Cardiac muscle cell (in vitro differentiated cells and primary cell): ENCODE measurements at regions not wholly inside any gene's neighbourhood (a gene's known extent, or its start where the extent isn't known, plus 50 kb on each side); places are given as distances from the start of the nearest gene placed in this dataset.
"Not testable (repeated sequence)": the region's sequence is repeated elsewhere in the genome, so short reads cannot be mapped to it uniquely, and the experiment has no call there.

Experiments used
- DNase-seq, 2 donors: peaks; one replicate each; pipeline versions ENCODE4 v3.0.0 to v3.0.0-alpha.2; 2010 to 2017; ENCODE audit warnings: low read depth in 1 of 2, low spot score in 1 of 2
- H3K27ac ChIP-seq: fragments of 200-600 bp; sonication (generic); 2 replicates; pipeline ENCODE4 v1.5.1; 2016
- H3K27me3 ChIP-seq: fragments of 200-600 bp; sonication (generic); 2 replicates; pipeline ENCODE4 v1.6.0; 2016; ENCODE audit warnings: control low read depth
- H3K36me3 ChIP-seq: fragments of 200-600 bp; sonication (generic); 2 replicates; pipeline ENCODE4 v1.5.1; 2016; ENCODE audit warnings: control low read depth
- H3K4me1 ChIP-seq: fragments of 200-600 bp; sonication (generic); 2 replicates; pipeline ENCODE4 v1.8.1; 2017; ENCODE audit warnings: low read depth, mild to moderate bottlenecking, mixed run types
- H3K4me3 ChIP-seq: fragments of 200-600 bp; sonication (generic); 2 replicates; pipeline ENCODE4 v1.5.1; 2016; ENCODE audit warnings: mild to moderate bottlenecking
- H3K9me3 ChIP-seq: fragments of 200-600 bp; sonication (generic); 2 replicates; pipeline ENCODE4 v1.5.1; 2017; ENCODE audit warnings: low read depth, mild to moderate bottlenecking, control low read depth
- TF ChIP-seq, protein P1 (sequence below): IDR thresholded peaks from 2 replicates; pipeline ENCODE4 v1.5.1; 2012; ENCODE audit warnings: low read depth, mild to moderate bottlenecking, low read length

DNA sequence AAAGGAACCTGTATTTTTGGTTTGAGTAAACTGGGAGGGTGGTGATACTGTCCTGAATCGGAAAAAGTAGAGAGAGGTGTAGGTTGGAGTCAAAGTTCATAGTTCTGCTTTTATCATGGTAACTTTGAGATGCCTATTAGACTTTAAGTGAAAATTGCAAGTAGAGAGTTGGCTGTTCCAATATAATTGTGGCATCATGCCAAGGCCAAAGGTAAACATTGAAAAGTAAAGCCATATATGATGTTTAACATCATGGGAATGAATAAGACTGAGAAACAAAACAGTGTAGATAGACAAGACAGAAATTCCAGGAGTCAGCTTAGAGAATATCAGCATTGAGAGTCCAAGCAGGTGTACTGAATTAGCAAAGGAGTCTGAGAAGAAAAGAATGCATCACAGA is 570.9 kb downstream of the HTR7 start:
- Histone ChIP-seq H3K27me3 (no peaks in the 10 kb centered on the region), H3K4me3 (no peak overlapping the region), H3K4me1 (no peaks in the 10 kb centered on the region), H3K9me3 (no peaks in the 10 kb centered on the region), H3K27ac (no peak overlapping the region), H3K36me3 (no peaks in the 10 kb centered on the region)
- TF ChIP-seq, protein P1, sequence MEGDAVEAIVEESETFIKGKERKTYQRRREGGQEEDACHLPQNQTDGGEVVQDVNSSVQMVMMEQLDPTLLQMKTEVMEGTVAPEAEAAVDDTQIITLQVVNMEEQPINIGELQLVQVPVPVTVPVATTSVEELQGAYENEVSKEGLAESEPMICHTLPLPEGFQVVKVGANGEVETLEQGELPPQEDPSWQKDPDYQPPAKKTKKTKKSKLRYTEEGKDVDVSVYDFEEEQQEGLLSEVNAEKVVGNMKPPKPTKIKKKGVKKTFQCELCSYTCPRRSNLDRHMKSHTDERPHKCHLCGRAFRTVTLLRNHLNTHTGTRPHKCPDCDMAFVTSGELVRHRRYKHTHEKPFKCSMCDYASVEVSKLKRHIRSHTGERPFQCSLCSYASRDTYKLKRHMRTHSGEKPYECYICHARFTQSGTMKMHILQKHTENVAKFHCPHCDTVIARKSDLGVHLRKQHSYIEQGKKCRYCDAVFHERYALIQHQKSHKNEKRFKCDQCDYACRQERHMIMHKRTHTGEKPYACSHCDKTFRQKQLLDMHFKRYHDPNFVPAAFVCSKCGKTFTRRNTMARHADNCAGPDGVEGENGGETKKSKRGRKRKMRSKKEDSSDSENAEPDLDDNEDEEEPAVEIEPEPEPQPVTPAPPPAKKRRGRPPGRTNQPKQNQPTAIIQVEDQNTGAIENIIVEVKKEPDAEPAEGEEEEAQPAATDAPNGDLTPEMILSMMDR = no peak
- DNase-seq = no peak

DNA sequence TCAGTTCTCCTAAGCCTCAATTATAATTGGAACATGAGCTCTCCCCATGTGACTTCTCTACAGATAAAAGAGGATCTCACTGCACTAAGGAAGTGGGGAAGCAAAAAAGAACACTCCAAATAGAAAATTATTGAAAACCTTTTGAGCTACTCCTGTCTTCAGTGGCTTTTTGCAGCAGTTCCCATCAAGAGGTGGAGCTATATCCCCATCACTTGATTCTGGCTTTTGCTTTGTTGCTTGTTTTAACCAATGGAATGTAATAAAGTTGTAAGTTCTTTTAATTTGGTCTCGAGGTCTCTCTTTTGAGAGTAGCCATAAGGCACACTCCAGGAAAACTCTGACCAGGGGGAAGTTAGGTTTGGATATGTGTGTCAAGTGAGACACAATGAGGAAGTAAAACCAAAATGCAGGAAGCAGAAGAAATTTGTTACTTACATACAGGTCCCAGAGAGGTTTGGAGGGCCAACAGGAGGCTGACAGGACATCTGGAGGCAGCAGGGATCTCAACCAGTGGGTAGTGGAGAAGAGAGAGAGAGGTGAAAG is 569.4 kb downstream of the HTR7 start:
- DNase-seq = peak in 1 of 2 donors; percentile 70
- no peaks in the 10 kb centered on the region for H3K36me3 ChIP-seq
- TF ChIP-seq, protein P1 = peak; percentile 39
- no peak overlapping the region for H3K27ac ChIP-seq
- no peaks in the 10 kb centered on the region for H3K27me3 ChIP-seq
- no peaks in the 10 kb centered on the region for H3K4me1 ChIP-seq
- H3K9me3 ChIP-seq = no peaks in the 10 kb centered on the region
- no peak overlapping the region for H3K4me3 ChIP-seq

DNA sequence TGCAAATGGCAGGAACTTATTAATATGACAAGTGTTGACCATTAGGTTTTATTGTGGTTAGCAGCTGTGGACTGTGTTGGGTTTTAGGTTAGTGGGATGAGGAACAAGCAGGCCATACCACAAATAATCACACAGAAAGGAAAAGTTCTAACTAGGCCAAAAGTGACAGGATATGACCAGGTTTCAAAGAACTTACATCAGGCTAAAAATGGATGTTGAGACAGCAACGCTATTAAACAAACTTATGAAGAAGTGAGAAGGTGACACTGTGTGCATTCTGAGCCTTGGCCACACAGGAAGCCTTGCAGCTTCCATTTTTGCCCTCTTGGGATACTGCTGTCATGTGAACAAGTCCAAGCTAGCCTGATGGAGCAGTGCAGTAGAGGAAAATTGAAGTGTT is 568.8 kb downstream of the HTR7 start:
- no peak overlapping the region for H3K27ac ChIP-seq
- peak in 1 of 2 donors; percentile 63 for DNase-seq
- H3K9me3 ChIP-seq = no peaks in the 10 kb centered on the region
- H3K27me3 ChIP-seq = no peaks in the 10 kb centered on the region
- TF ChIP-seq, protein P1 = no peak
- no peak overlapping the region for H3K4me3 ChIP-seq
- H3K36me3 ChIP-seq = no peaks in the 10 kb centered on the region
- no peaks in the 10 kb centered on the region for H3K4me1 ChIP-seq

DNA sequence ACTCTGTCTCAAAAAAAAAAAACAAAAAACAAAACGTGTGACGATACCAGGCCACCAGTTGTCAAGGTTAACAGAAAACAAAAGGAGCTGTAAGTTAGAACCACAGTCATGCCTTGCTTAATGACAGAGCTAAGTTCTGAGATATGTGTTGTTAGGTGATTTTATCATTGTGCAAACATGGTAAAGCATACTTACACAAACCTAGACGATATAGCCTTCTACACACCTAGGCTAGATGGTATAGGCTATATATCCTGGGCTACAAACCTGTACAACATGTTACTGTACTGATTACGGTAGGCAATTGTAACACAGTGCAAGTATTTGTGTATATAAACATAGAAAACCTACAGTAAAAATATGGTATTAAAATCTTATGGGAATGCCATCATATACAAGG is 564.2 kb downstream of the HTR7 start:
- Histone ChIP-seq H3K27ac (no peak overlapping the region), H3K4me3 (no peak overlapping the region), H3K4me1 (no peaks in the 10 kb centered on the region), H3K27me3 (no peaks in the 10 kb centered on the region), H3K9me3 (no peaks in the 10 kb centered on the region), H3K36me3 (no peaks in the 10 kb centered on the region)
- TF ChIP-seq, protein P1 = no peak
- no peak for DNase-seq

DNA sequence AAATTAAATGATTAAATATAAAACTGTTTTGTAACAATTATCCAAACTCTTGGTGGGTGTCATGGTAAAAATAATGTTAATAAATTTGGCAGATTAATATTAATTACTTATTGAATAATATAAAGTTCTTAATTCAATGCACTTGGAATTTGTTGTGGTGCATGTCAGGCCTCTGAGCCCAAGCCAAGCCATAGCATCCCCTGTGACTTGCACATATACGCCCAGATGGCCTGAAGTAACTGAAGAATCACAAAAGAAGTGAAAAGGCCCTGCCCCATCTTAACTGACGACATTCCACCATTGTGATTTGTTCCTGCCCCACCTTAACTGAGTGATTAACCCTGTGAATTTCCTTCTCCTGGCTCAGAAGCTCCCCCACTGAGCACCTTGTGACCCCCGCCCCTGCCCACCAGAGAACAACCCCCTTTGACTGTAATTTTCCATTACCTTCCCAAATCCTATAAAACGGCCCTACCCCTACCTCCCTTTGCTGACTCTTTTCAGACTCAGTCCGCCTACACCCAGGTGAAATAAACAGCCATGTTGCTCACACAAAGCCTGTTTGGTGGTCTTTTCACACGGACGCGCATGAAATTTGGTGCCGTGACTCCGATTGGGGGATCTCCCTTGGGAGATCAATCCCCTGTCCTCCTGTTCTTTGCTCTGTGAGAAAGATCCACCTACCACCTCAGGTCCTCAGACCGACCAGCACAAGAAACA is 562.9 kb downstream of the HTR7 start:
- H3K27me3 ChIP-seq, H3K27ac ChIP-seq, H3K4me3 ChIP-seq, H3K36me3 ChIP-seq, DNase-seq, H3K4me1 ChIP-seq, H3K9me3 ChIP-seq: not testable (repeated sequence)

DNA sequence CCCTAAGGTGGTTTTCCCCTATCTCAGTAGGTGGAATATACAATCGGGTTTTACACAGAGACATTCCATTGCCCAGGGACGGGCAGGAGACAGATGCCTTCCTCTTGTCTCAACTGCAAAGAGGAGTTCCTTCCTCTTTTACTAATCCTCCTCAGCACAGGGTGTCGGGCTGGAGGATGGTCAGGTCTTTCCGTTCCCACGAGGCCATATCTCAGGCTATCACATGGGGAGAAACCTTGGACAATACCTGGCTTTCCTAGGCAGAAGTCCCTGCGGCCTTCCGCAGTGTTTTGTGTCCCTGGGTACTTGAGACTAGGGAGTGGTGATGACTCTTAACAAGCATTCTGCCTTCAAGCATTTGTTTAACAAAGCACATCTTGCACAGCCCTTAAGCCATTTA is 555.8 kb downstream of the HTR7 start:
- not testable (repeated sequence) for DNase-seq, H3K9me3 ChIP-seq, H3K4me1 ChIP-seq, H3K36me3 ChIP-seq, H3K27ac ChIP-seq, H3K27me3 ChIP-seq, H3K4me3 ChIP-seq
